ENCODE measurements at regions not wholly inside any gene's neighbourhood (a gene's known extent, or its start where the extent isn't known, plus 50 kb on each side); places are given as distances from the start of the nearest gene placed in this dataset.
"Not testable (repeated sequence)": the region's sequence is repeated elsewhere in the genome, so short reads cannot be mapped to it uniquely, and the experiment has no call there.

DNA sequence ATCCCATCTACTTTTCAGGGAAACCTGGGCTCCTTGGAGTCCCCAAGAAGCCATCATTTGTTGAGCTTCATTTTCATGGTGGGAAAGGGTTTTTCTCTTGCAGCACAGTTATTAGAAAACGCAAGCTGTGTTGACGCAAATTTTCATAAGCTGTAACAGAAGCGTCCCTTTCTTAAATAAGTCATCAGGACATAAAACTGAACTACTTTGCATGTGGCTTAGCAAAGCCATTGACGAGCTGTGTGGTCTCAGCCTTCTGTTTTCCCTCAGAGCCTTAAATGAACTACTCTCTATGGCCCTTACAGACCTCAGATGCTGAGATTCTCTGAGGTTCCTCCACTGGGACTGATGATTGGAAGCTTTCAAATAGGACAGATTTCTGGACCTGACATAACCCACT is 85.1 kb downstream of the ARL4C start:
- intact Hi-C loops (cut with DNase I): no loop called here
- no peak for DNase-seq

DNA sequence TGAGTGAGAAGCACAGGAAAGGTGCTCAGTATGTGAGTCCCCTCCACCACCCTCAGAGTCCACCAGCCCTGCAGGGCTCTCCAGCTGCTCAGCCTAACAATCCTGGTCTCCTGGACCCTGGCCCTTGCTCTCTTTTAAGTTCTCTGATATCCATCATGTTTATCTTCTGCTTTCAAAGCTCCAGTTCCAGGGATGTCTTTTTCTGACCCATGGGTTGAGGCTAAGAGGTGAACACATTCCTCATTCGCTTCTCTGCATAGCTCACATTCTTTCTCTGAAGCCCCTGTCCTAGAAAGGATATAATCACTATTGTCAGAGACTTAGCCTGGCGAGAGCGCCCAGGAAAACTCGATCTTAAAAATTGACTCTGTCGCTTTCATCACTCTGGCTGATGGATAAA is 86.4 kb downstream of the ARL4C start:
- DNase-seq: no peak
- intact Hi-C loops (cut with DNase I): no loop called here

DNA sequence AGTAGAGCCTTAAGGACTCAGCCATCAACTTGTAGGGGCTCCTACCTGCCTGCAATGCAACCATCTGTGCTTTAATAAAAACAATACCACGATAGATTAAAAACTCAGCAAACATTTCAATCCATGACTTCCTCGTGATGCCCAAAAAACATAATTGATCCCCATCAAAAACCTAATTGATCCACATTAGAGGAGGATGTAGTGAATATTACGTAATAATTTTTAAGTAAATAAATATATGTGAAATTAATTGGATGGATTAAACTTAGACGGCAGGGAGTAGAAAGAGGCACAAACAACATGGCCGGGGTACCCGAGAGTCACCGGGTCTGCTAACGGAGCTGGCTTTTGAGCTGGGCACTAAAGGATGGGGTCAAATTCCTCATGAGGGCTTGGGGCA is 87.3 kb downstream of the ARL4C start:
- intact Hi-C loops (cut with DNase I): no loop called here

DNA sequence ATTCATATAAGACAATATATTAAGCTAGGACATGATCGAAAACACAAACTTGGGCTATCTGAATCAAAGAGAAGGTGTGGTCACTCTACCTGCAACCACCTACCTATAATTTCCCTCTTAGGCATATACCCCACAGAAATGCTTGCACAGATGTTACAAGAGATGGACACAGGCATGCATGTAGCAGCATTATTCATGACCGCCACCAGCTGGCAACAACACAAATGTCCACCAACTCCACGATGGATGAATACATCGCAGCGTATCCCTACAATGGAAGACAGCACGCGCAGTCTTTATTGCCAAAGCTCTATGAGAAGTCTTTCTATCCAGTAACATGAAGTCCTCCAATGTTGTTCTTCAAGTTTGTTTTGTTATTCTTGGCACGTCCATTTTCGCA is 90.8 kb downstream of the ARL4C start:
- intact Hi-C loops (cut with DNase I): no loop called here
- DNase-seq: peak in 1 of 42 donors; percentile 29

More for the DNA sequence above, 87.3 kb downstream of the ARL4C start:
- no peak for DNase-seq

DNA sequence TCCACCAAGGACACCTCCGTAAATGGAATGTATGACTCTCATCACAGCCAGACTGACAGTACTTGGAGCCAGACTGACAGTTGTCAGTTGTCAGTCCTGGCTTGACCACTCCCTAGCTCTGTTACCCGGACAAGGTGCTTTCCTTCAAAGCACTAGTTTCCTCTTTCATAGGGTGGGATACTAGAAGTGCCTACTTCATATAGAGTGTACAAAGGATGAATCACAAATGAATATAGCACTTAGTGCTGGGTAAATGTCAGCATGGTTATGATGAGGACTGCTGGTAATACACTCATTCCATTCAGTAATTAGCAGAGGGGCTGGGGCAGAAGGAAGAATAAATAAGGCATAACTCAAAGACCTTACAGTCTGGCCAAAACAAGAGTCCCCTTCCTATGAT is 91.4 kb downstream of the ARL4C start:
- no peak for DNase-seq
- intact Hi-C loops (cut with DNase I): no loop called here

DNA sequence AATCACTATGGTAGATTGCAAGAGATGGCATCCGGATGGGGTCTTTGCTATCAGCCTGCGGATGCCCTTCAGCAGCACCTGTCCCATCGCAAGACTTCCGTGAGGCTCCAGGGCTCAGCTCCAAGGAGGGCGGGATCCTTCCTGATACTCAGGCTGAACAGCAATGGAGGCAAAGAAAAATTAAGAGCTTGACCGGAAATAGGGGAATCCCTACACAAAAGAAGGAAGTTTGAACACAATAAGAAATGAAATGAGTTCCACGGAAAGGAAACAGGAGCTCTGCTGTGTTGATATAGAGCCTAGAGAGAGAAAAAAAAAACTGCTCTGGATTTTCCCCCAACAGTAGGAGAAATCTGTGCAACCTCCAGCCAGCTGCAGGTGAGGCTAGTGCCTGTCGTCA is 91.9 kb downstream of the ARL4C start:
- intact Hi-C loops (cut with DNase I): no loop called here
- no peak for DNase-seq

DNA sequence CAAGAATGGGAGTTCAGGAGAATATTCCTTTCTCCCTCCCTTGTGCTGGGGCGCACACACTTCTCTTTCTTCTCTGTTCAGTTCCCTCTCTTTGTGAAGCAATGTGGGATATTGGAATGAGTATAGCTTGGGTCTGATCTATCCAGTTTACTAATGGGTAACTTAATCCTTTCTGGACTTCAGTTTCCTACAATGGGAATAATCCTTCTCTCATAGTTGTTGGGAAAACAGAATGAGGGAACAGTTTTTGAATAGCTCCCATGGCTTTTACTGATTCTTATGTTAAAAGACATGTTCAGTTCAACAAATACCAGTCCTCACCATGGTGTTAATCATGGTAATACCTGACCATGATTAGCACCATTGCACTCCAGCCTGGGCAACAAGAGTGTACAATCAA is 93.1 kb downstream of the ARL4C start:
- no peak for DNase-seq
- intact Hi-C loops (cut with DNase I): no loop called here

DNA sequence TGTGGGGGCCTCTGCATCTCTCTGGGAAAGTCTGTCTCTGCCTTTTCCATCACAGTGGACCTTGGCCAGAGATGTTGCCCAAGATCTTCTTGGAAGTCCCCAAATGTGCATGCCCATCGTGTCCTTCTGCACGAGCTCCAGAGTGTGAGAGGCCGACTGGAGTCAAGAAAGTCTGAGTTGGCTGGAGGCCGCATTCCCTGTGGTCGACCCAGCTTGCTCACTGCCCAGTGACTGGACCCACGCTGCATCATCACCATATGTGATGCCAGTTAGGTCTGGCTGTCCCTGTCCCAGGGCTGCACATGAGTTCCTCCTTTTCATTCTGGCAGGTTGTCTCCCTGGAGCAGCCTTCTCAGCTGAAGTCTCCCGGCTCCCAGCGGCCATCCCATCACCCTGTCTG is 93.8 kb downstream of the ARL4C start:
- DNase-seq: no peak
- intact Hi-C loops (cut with DNase I): no loop called here

DNA sequence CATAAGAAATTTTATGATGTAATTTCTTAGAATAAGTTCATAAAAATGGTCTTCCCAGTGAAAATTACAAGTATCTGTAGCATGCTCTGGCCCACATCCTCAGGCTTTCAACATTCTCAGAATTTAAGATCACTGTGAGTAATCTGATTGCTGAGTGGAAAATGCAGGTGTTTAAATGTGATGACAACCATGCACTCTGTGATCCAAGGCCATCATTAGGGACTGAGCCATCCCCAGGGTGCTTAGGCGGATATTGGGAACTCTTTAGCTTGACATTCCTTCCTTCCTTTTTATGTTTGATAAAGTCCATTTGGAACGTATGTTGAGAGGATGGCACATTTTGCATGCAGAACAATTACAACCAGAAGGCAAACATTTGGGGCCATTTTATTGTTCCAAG is 95.5 kb downstream of the ARL4C start:
- DNase-seq: no peak
- intact Hi-C loops (cut with DNase I): no loop called here

DNA sequence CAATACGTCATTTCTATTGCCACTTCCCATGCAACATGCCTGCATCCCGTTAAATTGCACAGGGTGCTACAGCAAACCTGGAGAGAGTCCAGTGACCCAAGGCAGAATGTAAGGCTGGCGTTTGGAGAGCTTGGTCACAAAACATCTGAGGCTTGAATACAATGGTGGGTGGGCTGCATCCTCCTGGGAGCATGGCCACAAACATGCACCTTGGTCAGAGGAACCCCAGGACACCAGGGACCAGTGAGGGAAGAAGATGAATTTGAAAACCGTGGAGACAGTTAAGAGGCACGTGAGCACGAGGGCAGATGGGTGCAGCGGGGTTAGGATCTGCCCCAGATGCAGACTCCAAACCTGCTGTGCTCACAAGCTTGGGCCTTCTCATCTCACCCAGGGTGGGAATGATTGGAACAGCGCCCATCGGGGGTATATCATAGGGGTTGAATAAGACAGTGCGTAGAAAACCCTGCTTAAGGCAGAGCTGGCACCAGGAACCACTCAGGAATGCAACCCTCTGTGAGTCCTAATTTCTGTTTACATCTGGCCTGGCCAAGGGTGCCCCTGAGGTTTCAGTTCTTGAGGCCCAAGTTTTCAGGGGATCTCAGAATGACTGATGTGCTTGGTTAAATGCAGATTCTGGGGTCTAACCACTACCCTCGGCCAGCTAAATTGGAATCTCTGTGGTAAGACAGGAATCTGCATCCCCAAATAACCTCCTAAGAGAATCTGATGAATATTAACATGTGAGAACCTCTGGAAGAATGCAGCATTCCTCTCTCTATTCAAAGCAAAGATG is 97.2 kb downstream of the ARL4C start:
- intact Hi-C loops (cut with DNase I): no loop called here
- DNase-seq: no peak

DNA sequence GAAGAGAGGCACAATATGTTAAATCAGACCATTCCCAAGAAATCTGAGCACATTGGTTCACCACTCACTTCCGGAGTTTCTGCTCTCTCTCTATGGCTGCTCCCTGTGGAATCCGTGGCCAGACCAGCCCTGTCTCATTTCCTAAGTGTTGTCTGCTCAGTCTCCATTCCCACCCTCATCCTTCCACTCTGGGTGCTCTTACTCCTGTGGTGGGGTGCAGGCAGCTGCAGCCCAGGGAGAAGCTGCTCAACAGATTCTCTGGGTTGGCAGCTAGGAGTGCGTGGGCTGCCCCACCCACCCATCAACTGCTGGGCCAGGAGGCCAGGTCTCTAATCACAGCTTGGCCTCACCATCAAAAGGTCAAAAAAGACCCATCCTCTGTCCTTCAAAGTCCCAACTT is 98.3 kb downstream of the ARL4C start:
- DNase-seq: no peak
- intact Hi-C loops (cut with DNase I): no loop called here

DNA sequence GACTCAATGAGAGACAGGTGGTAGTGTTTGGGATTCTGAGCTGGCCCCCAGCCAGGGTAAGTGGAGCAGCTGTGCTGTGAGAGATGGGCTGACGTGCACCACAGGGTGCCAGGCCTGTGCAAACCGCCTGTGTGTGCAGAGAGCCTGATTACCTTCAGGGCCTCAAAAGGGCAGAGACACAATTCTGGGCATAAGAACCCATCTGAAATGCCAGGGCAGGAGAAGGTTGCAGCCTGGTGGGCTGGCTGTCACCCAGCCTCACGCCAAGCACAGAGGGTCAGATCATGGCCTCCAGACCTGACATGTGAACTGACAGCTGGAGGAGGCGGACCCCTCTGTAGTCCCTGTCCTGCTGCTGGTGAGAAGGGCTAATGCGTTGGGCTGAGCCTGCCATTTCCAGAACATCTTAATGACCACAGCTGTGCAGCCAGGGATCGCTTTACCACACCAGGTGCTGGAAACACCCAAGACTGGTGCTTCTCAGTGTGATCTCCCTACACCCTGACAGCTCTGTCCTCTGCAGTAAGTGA is 100.9 kb downstream of the ARL4C start:
- DNase-seq: peak in 2 of 42 donors; percentile 10 to 13
- intact Hi-C loops (cut with DNase I): no loop called here

DNA sequence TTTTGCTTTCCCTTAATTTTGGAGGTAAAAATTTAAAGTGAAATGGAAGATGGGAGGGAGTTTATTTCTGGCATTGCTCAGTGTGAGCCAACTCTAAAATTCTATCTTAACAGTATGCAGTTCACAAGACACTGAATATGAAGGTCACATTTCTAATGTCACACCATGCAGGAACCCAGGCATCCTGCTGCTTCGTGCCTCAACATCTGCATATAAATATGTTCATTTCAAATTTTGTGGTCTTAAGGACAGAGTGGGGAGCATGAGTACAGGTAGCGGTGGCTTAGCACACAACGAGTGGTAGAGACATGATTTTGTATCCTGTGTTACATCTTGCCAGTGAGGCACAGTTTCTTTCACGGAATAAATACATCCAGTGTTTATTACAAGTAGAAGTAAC is 102.4 kb downstream of the ARL4C start:
- DNase-seq: no peak
- intact Hi-C loops (cut with DNase I): no loop called here

DNA sequence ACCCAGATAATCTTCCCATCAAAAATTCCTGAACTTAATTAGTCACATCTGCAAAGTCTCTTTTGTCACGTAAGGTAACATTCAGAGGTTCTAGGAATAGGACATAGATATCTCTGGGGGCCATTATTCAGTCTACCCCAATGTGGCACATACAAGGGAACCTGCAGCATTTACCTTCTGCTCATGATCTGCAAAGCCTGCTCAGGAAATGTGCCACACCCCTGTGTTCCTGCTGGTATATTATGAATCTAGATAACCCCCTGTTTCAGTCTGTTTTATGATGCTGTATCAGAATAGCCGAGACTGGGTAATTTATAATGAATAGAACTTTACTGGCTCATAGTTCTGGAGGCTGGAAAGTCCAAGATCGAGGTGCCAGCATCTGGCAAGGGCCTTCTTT is 103.5 kb downstream of the ARL4C start:
- intact Hi-C loops (cut with DNase I): no loop called here
- DNase-seq: no peak

DNA sequence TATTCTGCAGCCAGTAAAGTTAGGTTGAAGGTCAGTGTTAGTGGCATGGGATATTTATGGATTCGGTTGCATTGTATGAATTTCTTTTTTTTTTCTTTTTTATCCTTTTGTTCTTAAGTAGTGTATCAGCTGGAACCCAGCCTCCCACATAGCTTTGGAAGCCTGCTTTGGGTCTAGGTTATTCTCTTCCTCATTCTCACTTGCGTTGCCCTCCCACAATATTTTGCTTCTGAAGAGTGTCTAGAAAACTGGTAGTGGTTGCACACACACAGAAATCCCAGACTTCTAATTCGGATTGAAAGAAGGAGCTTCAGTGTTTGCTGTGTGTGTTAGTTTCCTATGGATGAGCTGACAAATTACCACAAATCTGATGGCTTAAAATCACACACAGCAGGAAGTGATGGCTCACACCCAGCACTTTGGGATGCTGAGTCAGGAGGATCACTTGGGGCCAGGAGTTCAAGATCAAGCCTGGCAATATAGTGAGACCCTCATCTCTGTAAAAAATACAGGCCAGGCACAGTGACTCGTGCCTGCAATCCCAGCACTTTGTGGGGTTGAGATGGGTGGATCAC is 104.8 kb downstream of the ARL4C start:
- intact Hi-C loops (cut with DNase I): no loop called here
- no peak for DNase-seq

DNA sequence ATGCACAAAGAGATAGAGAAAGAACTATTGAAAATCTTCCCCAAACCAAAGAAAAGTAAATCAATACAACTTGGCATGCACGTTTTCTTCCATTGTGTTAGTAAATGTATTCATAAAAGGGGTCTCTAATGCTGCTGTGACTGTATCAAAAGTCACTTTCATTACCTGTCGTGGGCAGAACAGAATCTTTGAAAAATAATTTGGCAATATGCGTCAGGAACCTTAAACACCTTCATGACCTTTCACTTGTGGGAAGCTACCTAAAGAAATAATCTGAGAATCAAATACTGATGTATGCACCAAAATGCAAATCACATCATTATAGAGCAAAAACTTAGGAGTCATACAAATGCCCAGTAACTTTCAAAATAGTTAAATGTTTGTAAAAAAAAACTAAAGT is 105.3 kb downstream of the ARL4C start:
- intact Hi-C loops (cut with DNase I): no loop called here
- no peak for DNase-seq

DNA sequence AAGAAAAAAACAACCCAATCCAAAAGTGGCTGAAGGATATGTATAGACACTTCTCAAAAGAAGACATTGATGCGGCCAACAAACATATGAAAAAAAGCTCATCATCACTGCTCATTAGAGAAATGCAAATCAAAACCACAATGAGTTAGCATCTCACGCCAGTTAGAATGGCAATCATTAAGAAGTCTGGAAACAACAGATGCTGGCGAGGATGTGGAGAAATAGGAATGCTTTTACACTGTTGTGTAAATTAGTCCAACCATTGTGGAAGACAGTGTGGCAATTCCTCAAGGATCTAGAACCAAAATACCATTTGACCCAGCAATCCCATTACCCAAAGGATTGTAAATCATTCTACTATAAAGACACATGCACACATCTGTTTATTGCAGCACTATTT is 107.2 kb downstream of the ARL4C start:
- not testable (repeated sequence) for DNase-seq

DNA sequence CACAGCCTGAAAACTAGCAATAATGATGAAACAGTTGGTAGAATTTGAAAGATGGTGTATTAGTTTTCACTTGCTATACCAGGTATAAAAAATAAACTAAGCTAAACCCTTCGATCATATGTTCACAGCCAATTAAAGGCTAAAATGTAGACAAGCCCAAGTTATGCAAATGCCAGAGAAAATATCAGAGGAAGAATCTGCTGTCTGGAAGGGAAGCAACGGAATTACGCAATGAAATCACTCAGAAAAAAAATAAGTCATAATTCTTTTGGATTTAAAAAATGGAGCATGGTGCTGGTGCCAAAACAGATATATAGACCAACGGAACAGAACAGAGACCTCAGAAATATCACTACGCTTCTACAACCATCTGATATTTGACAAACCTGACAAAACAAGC is 108.3 kb downstream of the ARL4C start:
- no peak for DNase-seq
- intact Hi-C loops (cut with DNase I): no loop called here

More for the DNA sequence above, 107.2 kb downstream of the ARL4C start:
- intact Hi-C loops (cut with DNase I): not testable (repeated sequence)

DNA sequence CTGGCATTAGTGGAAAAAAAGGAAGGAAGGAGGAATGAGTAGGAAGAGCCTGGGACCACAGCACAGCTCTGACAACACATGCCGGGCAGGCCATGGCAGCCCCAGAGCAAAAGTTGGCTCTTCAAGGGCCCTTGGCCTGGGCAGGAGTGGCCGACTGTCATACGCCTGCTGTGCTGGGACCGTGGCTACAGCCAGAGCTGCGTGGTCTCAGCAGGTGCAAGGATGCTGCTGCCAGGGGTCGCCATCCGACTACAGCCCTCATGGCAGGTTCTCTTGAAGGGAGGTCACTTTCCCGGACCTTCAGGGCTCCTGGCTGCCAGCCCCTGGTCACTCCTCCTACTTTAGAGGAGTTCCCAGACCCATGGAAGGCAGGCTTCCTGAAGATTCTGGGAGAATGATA is 109.9 kb downstream of the ARL4C start:
- intact Hi-C loops (cut with DNase I): no loop called here
- DNase-seq: no peak

DNA sequence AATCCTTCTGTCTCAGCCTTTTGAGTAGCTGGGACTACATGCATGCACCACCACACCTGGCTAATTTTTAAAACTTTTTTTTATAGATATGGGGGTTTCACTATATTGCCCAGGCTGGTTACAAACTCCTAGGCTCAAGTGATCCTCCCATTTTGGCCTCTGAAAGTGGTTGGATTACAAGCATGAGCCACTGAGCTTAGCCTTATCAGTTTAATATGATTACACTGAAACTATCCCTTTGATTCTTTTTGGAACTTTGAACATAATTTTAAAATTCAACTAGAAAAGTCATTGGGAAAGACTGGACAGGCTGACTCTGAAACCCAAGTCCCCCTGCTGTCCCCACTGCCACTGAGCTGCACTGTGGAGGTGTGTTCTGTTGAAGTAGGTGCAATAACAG is 114.8 kb downstream of the ARL4C start:
- intact Hi-C loops (cut with DNase I): no loop called here
- peak in 1 of 42 donors; percentile 17 for DNase-seq

DNA sequence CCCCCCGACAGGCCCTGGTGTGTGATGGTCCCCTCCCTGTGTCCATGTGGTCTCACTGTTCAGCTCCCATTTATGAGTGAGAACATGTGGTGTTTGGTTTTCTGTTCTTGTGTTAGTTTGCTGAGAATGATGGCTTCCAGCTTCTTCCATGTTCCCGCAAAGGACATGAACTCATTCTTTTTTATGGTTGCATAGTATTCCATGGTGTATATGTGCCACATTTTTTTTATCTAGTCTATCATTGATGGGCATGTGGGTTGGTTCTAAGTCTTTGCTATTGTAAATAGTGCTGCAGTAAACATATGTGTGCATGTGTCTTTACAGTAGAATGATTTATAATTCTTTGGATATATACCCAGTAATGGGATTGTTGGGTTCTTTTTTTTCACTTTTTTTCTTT is 117.9 kb downstream of the ARL4C start:
- DNase-seq; intact Hi-C loops (cut with DNase I): not testable (repeated sequence)

Data from head of caudate nucleus (tissue), 42 donors.